ENCODE measurements at regions not wholly inside any gene's neighbourhood (a gene's known extent, or its start where the extent isn't known, plus 50 kb on each side); places are given as distances from the start of the nearest gene placed in this dataset.

GRCh38 chr2:33796511-33796910, 197.4 kb upstream of the FAM98A start:
- TF ChIP-seq CTCF (IDR thresholded peaks at IDR 0.05) (no peak), POLR2AphosphoS5 (IDR thresholded peaks at IDR 0.05) (no peak), POLR2A (IDR thresholded peaks at IDR 0.05) (no peak), EP300 (IDR thresholded peaks at IDR 0.05) (no peak)
